GM12865 (cell line): ENCODE measurements at regions not wholly inside any gene's neighbourhood (a gene's known extent, or its start where the extent isn't known, plus 50 kb on each side); places are given as distances from the start of the nearest gene placed in this dataset.
"Not testable (repeated sequence)": the region's sequence is repeated elsewhere in the genome, so short reads cannot be mapped to it uniquely, and the experiment has no call there.

Experiments used
- DNase-seq: peaks from one replicate; pipeline ENCODE4 v3.0.0; 2010; ENCODE audit warnings: low read depth
- H3K4me3 ChIP-seq: 2 replicates; pipeline ENCODE4 v1.5.1; 2011; ENCODE audit warnings: mild to moderate bottlenecking, low read depth, low read length, control low read depth
- CTCF ChIP-seq: IDR thresholded peaks from 2 replicates; pipeline ENCODE4 v1.5.1; 2011; ENCODE audit warnings: low read length, control low read depth, low read depth, inconsistent platforms; ENCODE audit not compliant: insufficient read depth; ENCODE audit errors: missing control alignments

GRCh38 chr3:168696051-168696450 is 600.3 kb upstream of the GOLIM4 start:
- H3K4me3 ChIP-seq = no peak overlapping the region
- no peak for TF ChIP-seq CTCF
- DNase-seq = no peak

- no peak overlapping the region for H3K4me3 ChIP-seq
- no peak for TF ChIP-seq CTCF
These were observed 598.1 kb upstream of the GOLIM4 start for GRCh38 chr3:168693870-168694269.

GRCh38 chr3:168688267-168688666 is 592.5 kb upstream of the GOLIM4 start:
- no peak for DNase-seq
- H3K4me3 ChIP-seq = no peak overlapping the region
- no peak for TF ChIP-seq CTCF

More at GRCh38 chr3:168693870-168694269, 598.1 kb upstream of the GOLIM4 start:
- DNase-seq = no peak

GRCh38 chr3:168684519-168684918 is 588.8 kb upstream of the GOLIM4 start:
- no peak overlapping the region for H3K4me3 ChIP-seq
- no peak for DNase-seq
- no peak for TF ChIP-seq CTCF

- TF ChIP-seq CTCF = no peak
- no peak overlapping the region for H3K4me3 ChIP-seq
- no peak for DNase-seq
These were observed 583.0 kb upstream of the GOLIM4 start for GRCh38 chr3:168678730-168679129.

GRCh38 chr3:168671091-168671490 is 575.4 kb upstream of the GOLIM4 start:
- no peak for DNase-seq
- no peak overlapping the region for H3K4me3 ChIP-seq
- TF ChIP-seq CTCF = no peak

- not testable (repeated sequence) for DNase-seq, H3K4me3 ChIP-seq
These were observed 565.3 kb upstream of the GOLIM4 start for GRCh38 chr3:168660879-168661657.
